ENCODE measurements at regions not wholly inside any gene's neighbourhood (a gene's known extent, or its start where the extent isn't known, plus 50 kb on each side); places are given as distances from the start of the nearest gene placed in this dataset.

DNA sequence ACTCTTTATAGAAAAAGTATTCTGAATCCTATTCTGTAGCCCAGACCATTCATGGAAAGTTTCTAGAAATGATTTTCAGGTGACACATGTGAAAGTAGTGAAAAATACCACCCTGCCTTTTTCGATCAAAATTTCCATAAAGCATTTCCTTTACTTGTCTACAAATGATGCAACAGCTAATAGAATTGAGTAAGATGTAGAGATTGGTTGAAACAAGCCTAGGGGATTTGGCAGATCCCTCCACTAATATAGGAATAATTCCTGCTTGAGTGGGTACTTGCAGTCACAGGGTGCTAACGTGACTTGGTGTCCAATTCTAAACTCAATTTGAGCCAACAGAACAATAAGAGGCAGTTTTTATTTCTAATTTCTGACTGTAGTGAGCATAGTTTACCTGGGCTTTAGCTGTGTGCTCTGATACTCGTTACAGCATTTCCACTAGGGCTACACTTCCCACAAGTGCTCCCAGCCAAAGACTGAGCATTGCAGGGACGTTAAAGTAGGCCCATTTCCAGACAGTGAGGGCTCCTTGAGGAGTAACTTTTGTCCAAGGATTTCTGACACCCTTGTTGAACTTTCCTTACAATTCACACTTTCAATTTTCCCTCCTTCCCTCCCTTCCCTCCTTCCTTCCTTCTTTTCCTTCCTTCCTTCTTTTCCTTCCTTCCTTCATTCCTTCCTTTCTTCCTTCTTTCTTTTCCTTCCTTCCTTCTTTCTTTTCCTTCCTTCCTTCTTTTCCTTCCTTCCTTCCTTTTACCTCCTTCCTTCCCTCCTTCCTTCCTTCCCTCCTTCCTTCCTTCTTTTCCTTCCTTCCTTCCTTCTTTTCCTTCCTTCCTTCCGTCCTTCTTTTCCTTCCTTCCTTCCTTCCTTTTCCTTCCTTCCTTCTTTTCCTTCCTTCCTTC is 53.9 kb upstream of the TP63 start:
- TF ChIP-seq POLR2A (IDR thresholded peaks at IDR 0.05; ENCODE audit: low read depth, low read length) = no peak
- TF ChIP-seq POLR2AphosphoS5 (IDR thresholded peaks at IDR 0.05; ENCODE audit: low read depth, low read length) = no peak
- no peak for TF ChIP-seq TAF1 (IDR thresholded peaks at IDR 0.05; ENCODE audit: borderline replicate concordance, low read depth, low read length)

All from GM12892 (cell line).